A549 (cell line): ENCODE measurements at regions not wholly inside any gene's neighbourhood (a gene's known extent, or its start where the extent isn't known, plus 50 kb on each side); places are given as distances from the start of the nearest gene placed in this dataset.

Source experiments
- BCL3 ChIP-seq: fragments of >200 bp; sonication (Bioruptor Twin); formaldehyde crosslinking; IDR thresholded peaks from 3 replicates; pipeline ENCODE4 v1.6.1; 2016
- BHLHE40 ChIP-seq: IDR thresholded peaks from 2 replicates; pipeline ENCODE4 v1.6.1; 2012; ENCODE audit warnings: low read depth, low read length, inconsistent platforms
- HES2 ChIP-seq: fragments of >200 bp; sonication (Bioruptor Twin); formaldehyde crosslinking; IDR thresholded peaks from 2 replicates; pipeline ENCODE4 v1.6.1; 2016
- KDM5A ChIP-seq: fragments of 200-600 bp; sonication (generic); IDR thresholded peaks from 2 replicates; pipeline ENCODE4 v1.6.1; 2016; ENCODE audit warnings: antibody characterized with exemption, mild to moderate bottlenecking
- MYC ChIP-seq: IDR thresholded peaks from 2 replicates; pipeline ENCODE4 v1.6.1; 2012; ENCODE audit warnings: mild to moderate bottlenecking, inconsistent platforms, low read length, improper control_type of control experiment, borderline replicate concordance
- POLR2A ChIP-seq: IDR thresholded peaks from 2 replicates; pipeline ENCODE4 v1.6.1; 2012; ENCODE audit warnings: mild to moderate bottlenecking, low read length
- RFX5 ChIP-seq: fragments of 450-650 bp; IDR thresholded peaks from 2 replicates; pipeline ENCODE4 v1.7.1; 2014; ENCODE audit warnings: antibody characterized with exemption, mild to moderate bottlenecking, moderate library complexity
- TF ChIP-seq, protein P1 (sequence below): fragments of >200 bp; sonication (Bioruptor Twin); formaldehyde crosslinking; IDR thresholded peaks from 3 replicates; pipeline ENCODE4 v1.5.1; 2016

DNA sequence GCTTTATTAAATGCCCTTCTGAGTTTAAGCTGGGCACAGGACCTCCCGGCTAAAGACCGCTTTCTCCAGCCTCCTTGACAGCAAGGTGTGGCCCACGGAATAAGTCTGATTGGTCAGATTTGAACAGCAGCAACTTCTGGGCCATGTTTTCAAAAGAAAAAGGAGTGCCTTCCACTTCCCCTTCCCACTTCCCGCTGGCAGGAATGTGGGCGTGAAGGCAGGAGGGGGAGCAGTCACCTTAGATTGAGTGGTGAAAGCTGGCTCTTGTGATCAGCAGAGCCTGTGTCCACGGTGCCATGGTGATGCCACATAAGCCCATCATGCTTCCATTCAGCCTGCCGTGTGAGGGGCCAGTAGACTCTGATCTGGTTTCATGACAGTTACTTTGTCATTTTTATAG lies 136.6 kb upstream of the GLI2 start:
- TF ChIP-seq, protein P1, sequence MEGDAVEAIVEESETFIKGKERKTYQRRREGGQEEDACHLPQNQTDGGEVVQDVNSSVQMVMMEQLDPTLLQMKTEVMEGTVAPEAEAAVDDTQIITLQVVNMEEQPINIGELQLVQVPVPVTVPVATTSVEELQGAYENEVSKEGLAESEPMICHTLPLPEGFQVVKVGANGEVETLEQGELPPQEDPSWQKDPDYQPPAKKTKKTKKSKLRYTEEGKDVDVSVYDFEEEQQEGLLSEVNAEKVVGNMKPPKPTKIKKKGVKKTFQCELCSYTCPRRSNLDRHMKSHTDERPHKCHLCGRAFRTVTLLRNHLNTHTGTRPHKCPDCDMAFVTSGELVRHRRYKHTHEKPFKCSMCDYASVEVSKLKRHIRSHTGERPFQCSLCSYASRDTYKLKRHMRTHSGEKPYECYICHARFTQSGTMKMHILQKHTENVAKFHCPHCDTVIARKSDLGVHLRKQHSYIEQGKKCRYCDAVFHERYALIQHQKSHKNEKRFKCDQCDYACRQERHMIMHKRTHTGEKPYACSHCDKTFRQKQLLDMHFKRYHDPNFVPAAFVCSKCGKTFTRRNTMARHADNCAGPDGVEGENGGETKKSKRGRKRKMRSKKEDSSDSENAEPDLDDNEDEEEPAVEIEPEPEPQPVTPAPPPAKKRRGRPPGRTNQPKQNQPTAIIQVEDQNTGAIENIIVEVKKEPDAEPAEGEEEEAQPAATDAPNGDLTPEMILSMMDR: no peak
- no peak for TF ChIP-seq POLR2A
- TF ChIP-seq KDM5A: no peak
- TF ChIP-seq RFX5: no peak
- TF ChIP-seq MYC: no peak
- no peak for TF ChIP-seq BCL3
- TF ChIP-seq BHLHE40: no peak
- TF ChIP-seq HES2: no peak
